Osteoblast (primary cell): ENCODE measurements at regions not wholly inside any gene's neighbourhood (a gene's known extent, or its start where the extent isn't known, plus 50 kb on each side); places are given as distances from the start of the nearest gene placed in this dataset.

Experiments used
- DNase-seq: peaks from one replicate; pipeline ENCODE4 v3.0.0; 2011; ENCODE audit warnings: low spot score, mixed read lengths; ENCODE audit not compliant: insufficient read length; ENCODE audit errors: missing footprints
- H2AFZ ChIP-seq: 2 replicates; pipeline ENCODE4 v1.6.0; 2011; ENCODE audit warnings: mild to moderate bottlenecking, low read length
- H3K27ac ChIP-seq: 2 replicates; pipeline ENCODE4 v1.5.1; 2011; ENCODE audit warnings: mild to moderate bottlenecking, low read depth, low read length, moderate library complexity
- H3K27me3 ChIP-seq: 2 replicates; pipeline ENCODE4 v1.6.0; 2012; ENCODE audit warnings: mild to moderate bottlenecking, control low read depth, inconsistent platforms, low read length, moderate library complexity; ENCODE audit not compliant: insufficient read depth
- H3K36me3 ChIP-seq: 2 replicates; pipeline ENCODE4 v1.5.1; 2011; ENCODE audit warnings: mild to moderate bottlenecking, low read length, control low read depth, moderate library complexity; ENCODE audit not compliant: insufficient read depth
- H3K4me1 ChIP-seq: 2 replicates; pipeline ENCODE4 v1.5.1; 2011; ENCODE audit warnings: mild to moderate bottlenecking, low read length, control low read depth, moderate library complexity; ENCODE audit not compliant: insufficient read depth
- H3K4me2 ChIP-seq: 2 replicates; pipeline ENCODE4 v1.6.0; 2011; ENCODE audit warnings: mild to moderate bottlenecking, low read length; ENCODE audit not compliant: insufficient read depth
- H3K4me3 ChIP-seq: fragments of 200-600 bp; sonication (generic); 3 replicates; pipeline ENCODE4 v1.5.1; 2012; ENCODE audit warnings: mild to moderate bottlenecking, low read length, inconsistent platforms; ENCODE audit not compliant: insufficient read depth
- H3K79me2 ChIP-seq: 2 replicates; pipeline ENCODE4 v1.6.0; 2012; ENCODE audit warnings: mild to moderate bottlenecking, low read length, control low read depth, inconsistent platforms; ENCODE audit not compliant: insufficient read depth
- H3K9me3 ChIP-seq: 2 replicates; pipeline ENCODE4 v1.5.1; 2011; ENCODE audit warnings: low read depth, low read length, control low read depth
- H4K20me1 ChIP-seq: 2 replicates; pipeline ENCODE4 v1.6.0; 2012; ENCODE audit warnings: mild to moderate bottlenecking, low read length, control low read depth; ENCODE audit not compliant: insufficient read depth
- CTCF ChIP-seq: IDR thresholded peaks from 2 replicates; pipeline ENCODE4 v1.5.1; 2011; ENCODE audit warnings: mild to moderate bottlenecking, low read depth, low read length, moderate library complexity; ENCODE audit errors: extremely low read depth

- no peaks in the 10 kb centered on the region for H4K20me1 ChIP-seq
Observed at GRCh38 chr7:94848531-94848930, 58.9 kb upstream of the PPP1R9A start.

GRCh38 chr7:94848992-94849576 is 58.3 kb upstream of the PPP1R9A start:
- no peaks in the 10 kb centered on the region for H3K9me3 ChIP-seq

More at GRCh38 chr7:94848531-94848930, 58.9 kb upstream of the PPP1R9A start:
- H3K36me3 ChIP-seq: no peaks in the 10 kb centered on the region
- no peaks in the 10 kb centered on the region for H3K4me1 ChIP-seq
- no peaks in the 10 kb centered on the region for H3K9me3 ChIP-seq
- no peak overlapping the region for H3K4me2 ChIP-seq
- H3K27ac ChIP-seq: no peak overlapping the region
- H3K79me2 ChIP-seq: no peaks in the 10 kb centered on the region
- no peaks in the 10 kb centered on the region for H3K27me3 ChIP-seq
- no peak for TF ChIP-seq CTCF
- DNase-seq: no peak
- no peak overlapping the region for H3K4me3 ChIP-seq
- H2AFZ ChIP-seq: no peak overlapping the region

GRCh38 chr7:94849636-94850208 is 57.7 kb upstream of the PPP1R9A start:
- Histone ChIP-seq H3K27me3 (no peaks in the 10 kb centered on the region), H3K4me3 (no peak overlapping the region), H3K36me3 (no peaks in the 10 kb centered on the region), H3K4me2 (no peak overlapping the region), H3K4me1 (no peaks in the 10 kb centered on the region), H3K79me2 (no peaks in the 10 kb centered on the region), H4K20me1 (no peaks in the 10 kb centered on the region), H3K9me3 (no peaks in the 10 kb centered on the region), H2AFZ (no peak overlapping the region), H3K27ac (no peak overlapping the region)
- TF ChIP-seq CTCF: no peak
- no peak for DNase-seq

More at GRCh38 chr7:94848992-94849576, 58.3 kb upstream of the PPP1R9A start:
- no peaks in the 10 kb centered on the region for H3K27me3 ChIP-seq
- H3K4me3 ChIP-seq: no peak overlapping the region
- no peak for TF ChIP-seq CTCF
- no peaks in the 10 kb centered on the region for H3K4me1 ChIP-seq
- no peak overlapping the region for H2AFZ ChIP-seq
- H3K27ac ChIP-seq: no peak overlapping the region
- no peaks in the 10 kb centered on the region for H3K79me2 ChIP-seq
- no peak overlapping the region for H3K4me2 ChIP-seq
- H3K36me3 ChIP-seq: no peaks in the 10 kb centered on the region
- H4K20me1 ChIP-seq: no peaks in the 10 kb centered on the region
- no peak for DNase-seq

- Histone ChIP-seq H4K20me1 (no peaks in the 10 kb centered on the region), H3K4me1 (no peaks in the 10 kb centered on the region), H3K27ac (no peak overlapping the region), H3K9me3 (no peaks in the 10 kb centered on the region), H3K4me3 (no peak overlapping the region), H3K36me3 (no peaks in the 10 kb centered on the region), H3K79me2 (no peaks in the 10 kb centered on the region), H2AFZ (no peak overlapping the region), H3K4me2 (no peak overlapping the region), H3K27me3 (no peaks in the 10 kb centered on the region)
- DNase-seq: no peak
- no peak for TF ChIP-seq CTCF
Observed at GRCh38 chr7:94855589-94855988, 51.8 kb upstream of the PPP1R9A start.
